H1 (cell line): ENCODE measurements at regions not wholly inside any gene's neighbourhood (a gene's known extent, or its start where the extent isn't known, plus 50 kb on each side); places are given as distances from the start of the nearest gene placed in this dataset.

ENCODE experiments used
- CTCF ChIA-PET: fragments of 300-600 bp; sonication (Branson Sonifier 250); formaldehyde crosslinking; loops from one replicate; lab custom pipeline; 2021; ENCODE audit not compliant: partially characterized antibody; lab: Charles Lee
- POLR2A ChIA-PET: fragments of 300-600 bp; sonication (Branson Sonifier 250); formaldehyde crosslinking; loops from one replicate; lab custom pipeline; 2021; ENCODE audit warnings: inconsistent platforms; ENCODE audit not compliant: partially characterized antibody; lab: Charles Lee
- DNase-seq, 2 experiments: peaks; one replicate each; pipeline versions ENCODE4 v3.0.0 to v3.0.0-alpha.2; 2010 to 2022; ENCODE audit warnings: low spot score in 2 of 2, low read depth in 1 of 2, mixed read lengths in 1 of 2
- FAIRE-seq: peaks from 2 replicates; lab custom pipeline; 2011; peaks lifted over from hg19 to GRCh38; lab: Jason Lieb, UNC
- H2AFZ ChIP-seq: 2 replicates; pipeline ENCODE4 v1.8.1; 2012; ENCODE audit warnings: low read length, inconsistent platforms
- H2AK5ac ChIP-seq: 2 replicates; pipeline ENCODE4 v1.6.1; 2013; ENCODE audit warnings: low read depth, low read length
- H2BK120ac ChIP-seq: replicated peaks from 2 replicates; pipeline ENCODE3; 2013; ENCODE audit warnings: low read depth, low read length, inconsistent platforms
- H2BK12ac ChIP-seq: 2 replicates; pipeline ENCODE4 v1.6.1; 2013; ENCODE audit warnings: low read depth, low read length
- H2BK15ac ChIP-seq: 2 replicates; pipeline ENCODE4 v1.6.1; 2013; ENCODE audit warnings: low read length
- H2BK20ac ChIP-seq: 2 replicates; pipeline ENCODE4 v1.6.1; 2013; ENCODE audit warnings: low read length
- H2BK5ac ChIP-seq: 2 replicates; pipeline ENCODE4 v1.6.1; 2013; ENCODE audit warnings: low read depth, low read length
- H3K14ac ChIP-seq: 2 replicates; pipeline ENCODE4 v1.6.1; 2013; ENCODE audit warnings: inconsistent platforms; ENCODE audit not compliant: insufficient read length
- H3K18ac ChIP-seq: 2 replicates; pipeline ENCODE4 v1.6.1; 2013; ENCODE audit warnings: low read length; ENCODE audit errors: extremely low read depth
- H3K23ac ChIP-seq: 2 replicates; pipeline ENCODE4 v1.6.1; 2013; ENCODE audit warnings: inconsistent platforms; ENCODE audit not compliant: insufficient read length
- H3K23me2 ChIP-seq: 2 replicates; pipeline ENCODE4 v1.6.1; 2013; ENCODE audit warnings: low read depth, low read length
- H3K27ac ChIP-seq: 2 replicates; pipeline ENCODE4 v1.6.1; 2011; ENCODE audit warnings: low read depth, low read length, inconsistent platforms
- H3K27me3 ChIP-seq, 4 experiments: replicated peaks in 1 of 4; 1 replicate in 1 of 4; 2 replicates in 3 of 4; pipeline versions ENCODE4 v1.6.1 to v1.8.1; 2011 to 2013; ENCODE audit warnings: low read length in 3 of 4, mild to moderate bottlenecking in 3 of 4, inconsistent platforms in 2 of 4, mixed read lengths in 2 of 4, moderate library complexity in 1 of 4; ENCODE audit not compliant: control insufficient read depth in 3 of 4, insufficient read depth in 3 of 4; ENCODE audit errors: extremely low read depth in 1 of 4
- H3K36me3 ChIP-seq, 4 experiments: 2 replicates each; pipeline versions ENCODE4 v1.6.1 to v1.8.1; 2011 to 2013; ENCODE audit warnings: mild to moderate bottlenecking in 4 of 4, low read length in 3 of 4, moderate library complexity in 2 of 4, control low read depth in 1 of 4, inconsistent platforms in 1 of 4; ENCODE audit not compliant: insufficient read depth in 4 of 4, control insufficient read depth in 2 of 4
- H3K4ac ChIP-seq: replicated peaks from 2 replicates; pipeline ENCODE3; 2013; ENCODE audit warnings: low read length, low read depth, mixed read lengths, inconsistent platforms; ENCODE audit not compliant: insufficient read length
- H3K4me1 ChIP-seq, 4 experiments: replicated peaks in 1 of 4; 1 replicate in 1 of 4; 2 replicates in 3 of 4; pipeline versions ENCODE4 v1.6.1 to v1.8.1; 2011 to 2013; ENCODE audit warnings: low read length in 3 of 4, inconsistent platforms in 2 of 4, mixed read lengths in 1 of 4; ENCODE audit not compliant: insufficient read depth in 4 of 4, control insufficient read depth in 3 of 4
- H3K4me2 ChIP-seq, 2 experiments: 2 replicates each; pipeline versions ENCODE4 v1.6.1 to v1.8.1; 2011 to 2013; ENCODE audit warnings: low read depth in 2 of 2, low read length in 2 of 2, control low read depth in 1 of 2, inconsistent platforms in 1 of 2, mild to moderate bottlenecking in 1 of 2; ENCODE audit not compliant: insufficient read depth in 1 of 2
- H3K4me3 ChIP-seq, 4 experiments: fragments of 200-600, 300-600 bp in 1 of 4; sonication (generic), shearing (Covaris generic), sonication (Bioruptor Twin) in 1 of 4; 2 replicates each; pipeline versions ENCODE4 v1.5.1 to v1.8.1; 2011 to 2016; ENCODE audit warnings: low read length in 4 of 4, low read depth in 3 of 4, control low read depth in 2 of 4, inconsistent platforms in 2 of 4, mild to moderate bottlenecking in 2 of 4, mixed read lengths in 1 of 4, moderate library complexity in 1 of 4; ENCODE audit not compliant: insufficient read depth in 2 of 4; ENCODE audit errors: extremely low read depth in 1 of 4
- H3K56ac ChIP-seq: replicated peaks from 2 replicates; pipeline ENCODE3; 2013; ENCODE audit warnings: low read depth, mild to moderate bottlenecking, mixed read lengths, low read length, inconsistent platforms; ENCODE audit not compliant: insufficient read length
- H3K79me1 ChIP-seq: 2 replicates; pipeline ENCODE4 v1.6.1; 2013; ENCODE audit warnings: low read depth, low read length, control low read depth
- H3K79me2 ChIP-seq, 2 experiments: 2 replicates each; pipeline versions ENCODE4 v1.6.1 to v1.8.1; 2012 to 2013; ENCODE audit warnings: low read length in 2 of 2, mild to moderate bottlenecking in 2 of 2, inconsistent platforms in 1 of 2; ENCODE audit not compliant: insufficient read depth in 2 of 2, control insufficient read depth in 1 of 2
- H3K9ac ChIP-seq, 4 experiments: replicated peaks in 1 of 4; 1 replicate in 1 of 4; 2 replicates in 3 of 4; pipeline versions ENCODE4 v1.6.1 to v1.8.1; 2011 to 2013; ENCODE audit warnings: low read depth in 3 of 4, low read length in 3 of 4, control low read depth in 2 of 4, mild to moderate bottlenecking in 2 of 4, moderate library complexity in 2 of 4, inconsistent platforms in 1 of 4; ENCODE audit errors: extremely low read depth in 1 of 4
- H3K9me3 ChIP-seq, 2 experiments: 2 replicates each; pipeline versions ENCODE4 v1.6.1 to v1.8.1; 2012 to 2013; ENCODE audit warnings: mild to moderate bottlenecking in 2 of 2, moderate library complexity in 2 of 2, control low read depth in 1 of 2, inconsistent platforms in 1 of 2, low read depth in 1 of 2, low read length in 1 of 2, mixed read lengths in 1 of 2; ENCODE audit not compliant: insufficient read depth in 2 of 2
- H4K20me1 ChIP-seq, 2 experiments: replicated peaks in 1 of 2; 2 replicates each; pipeline versions ENCODE3 to v1.8.1; 2011 to 2013; ENCODE audit warnings: inconsistent platforms in 2 of 2, low read length in 2 of 2, mild to moderate bottlenecking in 1 of 2; ENCODE audit not compliant: insufficient read depth in 2 of 2, control insufficient read depth in 1 of 2
- H4K5ac ChIP-seq: 2 replicates; pipeline ENCODE4 v1.6.1; 2013; ENCODE audit warnings: low read length, low read depth, mixed read lengths, inconsistent platforms; ENCODE audit not compliant: insufficient read length
- H4K8ac ChIP-seq: 2 replicates; pipeline ENCODE4 v1.8.0; 2013; ENCODE audit warnings: mild to moderate bottlenecking, moderate library complexity, low read length, inconsistent platforms; ENCODE audit not compliant: insufficient read depth; ENCODE audit errors: extremely low read depth
- H4K91ac ChIP-seq: replicated peaks from 2 replicates; pipeline ENCODE3; 2013; ENCODE audit warnings: low read length, mixed read lengths, inconsistent platforms; ENCODE audit not compliant: insufficient read length
- HDAC2 ChIP-seq, 2 experiments: fragments of 300-600 bp in 1 of 2; sonication (generic) in 1 of 2; IDR thresholded peaks; 2 replicates each; pipeline ENCODE4 v1.6.1; 2011 to 2012; ENCODE audit warnings: low read depth in 2 of 2, low read length in 2 of 2, mild to moderate bottlenecking in 2 of 2, moderate library complexity in 2 of 2, borderline replicate concordance in 1 of 2, inconsistent platforms in 1 of 2
- NRF1 ChIP-seq: IDR thresholded peaks from 2 replicates; pipeline ENCODE4 v1.6.1; 2011; ENCODE audit warnings: mild to moderate bottlenecking, low read depth, low read length, improper control_type of control experiment
- PHF8 ChIP-seq: fragments of 200-600 bp; sonication (generic); conservative IDR thresholded peaks from 2 replicates; pipeline ENCODE4 v1.7.1; 2012; ENCODE audit warnings: low read depth, mild to moderate bottlenecking, inconsistent platforms, low read length, moderate library complexity
- WGBS, 2 experiments: shearing (Covaris generic) in 1 of 2; methylation state at CpG; one replicate each; pipeline versions ENCODE4 v1.1.6 to v1.1.7; 2013 to 2015; ENCODE audit warnings: low lambda C conversion rate in 2 of 2, mixed read lengths in 2 of 2, inconsistent platforms in 1 of 2, low coverage in 1 of 2, missing lambda C conversion rate in 1 of 2; ENCODE audit not compliant: insufficient replicate concordance in 2 of 2, insufficient coverage in 1 of 2, insufficient read length in 1 of 2; ENCODE audit errors: extremely low coverage in 1 of 2, missing lambda C conversion rate in 1 of 2; 5-methylcytosine and 5-hydroxymethylcytosine counted together

DNA sequence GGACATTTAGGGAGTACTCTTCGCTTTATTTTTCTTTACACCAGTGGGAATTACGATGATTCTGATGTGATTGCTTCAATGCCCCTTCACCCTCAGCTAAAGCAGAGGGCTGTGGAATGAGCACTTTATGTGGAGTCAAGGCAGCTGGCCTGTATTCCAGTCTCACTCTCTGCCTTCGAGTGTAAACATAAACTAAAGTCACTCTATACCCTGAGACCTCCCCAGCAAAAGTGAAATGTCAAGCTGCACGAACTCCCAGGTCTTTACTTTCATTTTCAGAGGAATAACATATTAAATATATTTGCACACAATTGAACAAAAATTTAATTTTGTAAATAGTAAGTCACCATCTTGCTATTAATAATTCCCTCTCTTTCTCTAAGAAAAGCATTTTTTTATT lies 557.1 kb downstream of the DACH1 start:
- Histone ChIP-seq H3K9me3 (no peaks in the 10 kb centered on the region), H2BK120ac (no peak overlapping the region), H3K23ac (no peak overlapping the region), H4K20me1 (no peaks in the 10 kb centered on the region), H2BK15ac (no peak overlapping the region), H3K27me3 (no peaks in the 10 kb centered on the region), H3K4me2 (no peak overlapping the region), H4K91ac (no peak overlapping the region), H2BK5ac (no peak overlapping the region), H3K56ac (no peak overlapping the region), H2AFZ (no peak overlapping the region), H4K5ac (no peak overlapping the region), H3K23me2 (no peaks in the 10 kb centered on the region), H3K9ac (no peak overlapping the region), H3K18ac (no peak overlapping the region), H3K4me1 (no peaks in the 10 kb centered on the region), H3K27ac (no peak overlapping the region), H3K36me3 (no peaks in the 10 kb centered on the region), H3K4me3 (no peak overlapping the region), H2AK5ac (no peak overlapping the region), H3K79me1 (no peaks in the 10 kb centered on the region), H3K79me2 (no peaks in the 10 kb centered on the region), H2BK20ac (no peak overlapping the region), H3K4ac (no peak overlapping the region), H2BK12ac (no peak overlapping the region), H4K8ac (no peak overlapping the region), H3K14ac (no peak overlapping the region)
- WGBS, 2 experiments: 98% methylated on average over 4 of the region's 4 CpGs; no CpG with 5 or more reads in 1 of the 2 experiments
- FAIRE-seq: no peak
- ChIA-PET POLR2A (no interaction called here), CTCF (interaction anchor here (1.6 kb wide), 1 partner anchor 10 kb away, joined by 9 read pairs; no protein-coding TSS in a partner anchor)
- DNase-seq: no peak
- TF ChIP-seq NRF1 (no peak), PHF8 (no peak), HDAC2 (IDR thresholded peaks at IDR 0.05; ENCODE audit: borderline replicate concordance in 1 of 2, low read depth in 2 of 2, low read length in 2 of 2) (no peak)
